Subcutaneous abdominal adipose tissue (tissue), 5 donors: ENCODE measurements at regions not wholly inside any gene's neighbourhood (a gene's known extent, or its start where the extent isn't known, plus 50 kb on each side); places are given as distances from the start of the nearest gene placed in this dataset.

Experiments
- H3K27ac ChIP-seq: one replicate; pipeline ENCODE4 v1.7.0; 2013; ENCODE audit warnings: low read depth, mild to moderate bottlenecking, inconsistent platforms, low read length, moderate library complexity
- H3K27me3 ChIP-seq, 5 donors: one replicate each; pipeline ENCODE4 v1.7.0; 2013; ENCODE audit warnings: low read length in 5 of 5, inconsistent platforms in 1 of 5; ENCODE audit not compliant: control insufficient read depth in 5 of 5, insufficient read depth in 4 of 5
- H3K36me3 ChIP-seq, 5 donors: one replicate each; pipeline ENCODE4 v1.7.0; 2013; ENCODE audit warnings: low read length in 5 of 5; ENCODE audit not compliant: control insufficient read depth in 5 of 5, insufficient read depth in 5 of 5
- H3K4me1 ChIP-seq, 5 donors: one replicate each; pipeline ENCODE4 v1.7.0; 2013; ENCODE audit warnings: low read length in 5 of 5, mild to moderate bottlenecking in 3 of 5, moderate library complexity in 1 of 5; ENCODE audit not compliant: control insufficient read depth in 5 of 5, insufficient read depth in 5 of 5
- H3K4me3 ChIP-seq, 5 donors: one replicate each; pipeline ENCODE4 v1.7.0; 2013; ENCODE audit warnings: low read length in 5 of 5, low read depth in 1 of 5
- H3K9ac ChIP-seq, 5 donors: one replicate each; pipeline ENCODE4 v1.7.0; 2013; ENCODE audit warnings: low read length in 5 of 5, mild to moderate bottlenecking in 4 of 5, moderate library complexity in 3 of 5
- H3K9me3 ChIP-seq, 5 donors: one replicate each; pipeline ENCODE4 v1.7.0; 2013; ENCODE audit warnings: low read length in 5 of 5; ENCODE audit not compliant: control insufficient read depth in 5 of 5
- donor health status: healthy.
- donor health status: healthy.
- donor health status: healthy.
- donor health status: healthy.
- donor health status: healthy.

DNA sequence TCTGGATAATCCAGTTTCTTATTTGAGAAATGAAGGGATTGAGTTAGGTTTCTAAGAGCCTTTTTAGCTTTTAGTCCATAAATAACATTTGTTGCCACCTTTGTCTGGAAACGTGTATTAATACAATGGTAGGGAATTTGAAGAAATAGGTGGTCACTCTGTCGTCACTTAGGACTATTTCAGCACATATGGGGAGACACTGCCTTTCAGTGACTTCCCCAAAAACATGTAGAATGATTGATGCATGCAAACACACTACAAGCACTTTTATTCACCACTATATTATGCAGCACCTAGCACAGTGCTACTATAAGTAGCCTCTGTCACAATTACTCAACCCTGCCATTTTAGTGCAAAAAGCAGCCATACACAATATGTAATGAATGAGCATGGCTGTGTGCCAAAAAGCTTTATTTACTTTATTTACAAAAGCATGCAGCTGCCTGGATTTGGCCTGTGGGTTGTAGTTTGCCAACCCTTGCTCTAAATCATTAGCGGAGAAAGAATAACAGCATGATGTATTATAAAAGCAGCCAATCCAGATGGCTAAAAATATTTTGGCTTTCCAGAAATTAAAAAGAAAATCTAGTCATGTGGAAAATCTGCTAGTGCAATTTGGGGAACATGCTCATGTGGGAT, 154.2 kb upstream of the HMHB1 start:
- Histone ChIP-seq H3K4me1 (no peaks in the 10 kb centered on the region), H3K27me3 (no peaks in the 10 kb centered on the region), H3K9ac (no peak overlapping the region), H3K36me3 (no peaks in the 10 kb centered on the region), H3K27ac (no peak overlapping the region), H3K9me3 (no peaks in the 10 kb centered on the region), H3K4me3 (no peak overlapping the region)

DNA sequence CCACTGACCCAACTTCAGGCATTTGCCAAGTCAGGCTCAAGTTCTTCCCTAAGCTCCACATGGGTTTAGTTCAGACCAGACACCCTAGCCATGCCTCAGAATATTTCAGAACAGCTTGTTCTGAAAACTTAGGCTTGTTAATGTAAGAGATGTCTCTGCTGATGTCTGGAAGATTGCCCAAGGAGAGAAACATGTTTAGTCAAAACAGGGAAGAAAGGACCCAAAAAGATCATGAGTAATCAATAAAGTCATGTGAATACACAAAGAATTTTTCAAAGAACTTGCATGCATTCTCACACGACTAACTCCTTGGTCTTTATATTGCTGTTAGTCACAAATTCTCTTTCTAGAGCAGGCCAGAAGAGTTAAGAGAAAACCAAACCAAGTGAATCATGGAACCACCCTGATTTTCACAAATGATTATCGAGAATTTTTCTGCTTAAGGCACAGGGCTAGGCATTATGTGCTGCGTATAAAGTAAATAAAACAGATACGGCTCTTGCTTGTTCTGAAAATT, 158.1 kb upstream of the HMHB1 start:
- Histone ChIP-seq H3K27ac (no peak overlapping the region), H3K4me3 (no peak overlapping the region), H3K36me3 (no peaks in the 10 kb centered on the region), H3K9me3 (no peaks in the 10 kb centered on the region), H3K4me1 (peaks cover 0 to 9% (median 4%) of the 10 kb centered on the region in 5 donors), H3K9ac (no peak overlapping the region), H3K27me3 (no peaks in the 10 kb centered on the region)

DNA sequence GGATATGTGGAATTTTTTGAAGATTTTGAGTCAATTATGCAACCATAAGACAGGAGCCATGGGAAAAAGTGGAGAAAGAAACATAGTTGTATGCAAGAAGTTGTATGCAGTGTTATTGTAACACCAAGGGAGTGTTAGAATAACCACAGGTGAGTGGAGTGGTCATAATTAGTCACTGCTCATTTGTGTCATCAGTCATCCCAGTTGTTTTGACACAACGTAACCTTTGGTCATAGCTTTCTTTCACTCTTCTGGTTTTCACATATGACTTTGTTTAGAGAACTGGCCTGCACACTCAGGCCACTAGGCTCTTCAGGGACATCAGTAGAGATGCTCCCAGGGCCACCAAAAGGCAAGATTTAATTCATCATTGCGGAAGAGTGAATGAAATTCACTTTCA, 158.7 kb upstream of the HMHB1 start:
- H3K9me3 ChIP-seq: no peaks in the 10 kb centered on the region

DNA sequence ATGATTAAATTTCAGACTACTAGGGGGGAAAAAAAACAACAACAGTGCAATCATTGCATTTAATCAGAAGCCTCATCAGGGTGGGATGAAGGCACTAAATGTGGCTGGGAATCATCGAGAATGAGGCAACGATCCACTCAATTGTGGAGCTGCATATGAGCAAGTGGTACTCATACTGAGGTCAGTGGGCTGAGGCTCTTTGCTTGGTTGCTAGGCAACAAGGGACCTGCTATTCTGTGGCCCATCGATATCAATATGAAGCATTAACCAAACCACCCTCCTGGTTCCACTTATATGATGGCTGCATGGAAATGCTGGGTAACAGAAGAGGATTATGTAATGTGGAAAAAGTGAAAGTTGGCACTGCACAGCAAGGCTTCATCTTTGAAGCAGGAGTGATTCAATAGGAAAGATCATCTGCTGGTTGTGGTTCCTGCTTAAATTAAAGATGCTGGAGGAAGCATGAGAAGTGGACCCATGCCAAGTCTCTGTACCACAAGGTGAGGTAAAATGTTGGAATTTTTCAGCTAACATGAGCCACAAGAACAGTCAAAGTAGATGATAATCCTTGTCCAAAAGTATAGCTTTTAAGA, 159.8 kb upstream of the HMHB1 start:
- Histone ChIP-seq H3K9ac (no peak overlapping the region), H3K4me1 (peaks cover 0 to 9% (median 4%) of the 10 kb centered on the region in 5 donors), H3K27me3 (no peaks in the 10 kb centered on the region), H3K36me3 (no peaks in the 10 kb centered on the region), H3K27ac (no peak overlapping the region), H3K4me3 (no peak overlapping the region), H3K9me3 (no peaks in the 10 kb centered on the region)

More for the DNA sequence above, 158.7 kb upstream of the HMHB1 start:
- H3K27ac ChIP-seq: no peak overlapping the region
- H3K36me3 ChIP-seq: no peaks in the 10 kb centered on the region
- no peaks in the 10 kb centered on the region for H3K27me3 ChIP-seq
- no peak overlapping the region for H3K4me3 ChIP-seq
- no peak overlapping the region for H3K9ac ChIP-seq
- peaks cover 0 to 9% (median 4%) of the 10 kb centered on the region in 5 donors for H3K4me1 ChIP-seq

DNA sequence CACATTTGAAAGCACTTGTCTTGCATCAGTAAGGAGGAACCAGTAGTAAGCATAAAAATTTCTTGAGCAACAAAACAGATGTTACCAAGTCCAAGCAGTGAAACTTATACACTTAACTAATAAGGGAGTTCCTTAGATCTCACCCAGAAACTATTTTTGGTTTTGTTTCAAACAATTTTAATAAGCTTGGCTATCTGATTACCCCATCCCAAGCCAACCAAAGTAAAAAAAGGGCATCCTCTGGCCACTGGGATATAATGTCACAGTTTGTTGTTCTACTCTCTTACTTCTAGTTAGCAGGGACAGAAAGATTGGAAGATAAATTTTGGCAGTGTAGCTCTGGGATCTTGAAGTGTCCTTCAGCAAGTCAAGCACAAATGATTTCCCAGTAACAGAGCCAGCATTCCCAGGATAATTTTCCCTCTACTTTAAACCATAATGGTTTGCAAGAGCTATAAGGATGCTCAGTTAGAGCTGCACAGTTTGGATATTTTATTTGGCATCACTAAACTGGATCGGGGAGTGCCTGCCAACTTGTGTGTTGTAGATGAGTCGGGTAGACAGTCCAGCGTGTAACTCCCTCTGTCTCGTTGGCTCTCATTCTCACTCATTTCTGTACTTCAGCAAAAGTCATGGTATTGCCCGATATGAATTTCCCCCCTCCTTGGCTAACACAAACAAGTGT, 161.9 kb upstream of the HMHB1 start:
- Histone ChIP-seq H3K27me3 (no peaks in the 10 kb centered on the region), H3K27ac (no peak overlapping the region), H3K36me3 (no peaks in the 10 kb centered on the region)

DNA sequence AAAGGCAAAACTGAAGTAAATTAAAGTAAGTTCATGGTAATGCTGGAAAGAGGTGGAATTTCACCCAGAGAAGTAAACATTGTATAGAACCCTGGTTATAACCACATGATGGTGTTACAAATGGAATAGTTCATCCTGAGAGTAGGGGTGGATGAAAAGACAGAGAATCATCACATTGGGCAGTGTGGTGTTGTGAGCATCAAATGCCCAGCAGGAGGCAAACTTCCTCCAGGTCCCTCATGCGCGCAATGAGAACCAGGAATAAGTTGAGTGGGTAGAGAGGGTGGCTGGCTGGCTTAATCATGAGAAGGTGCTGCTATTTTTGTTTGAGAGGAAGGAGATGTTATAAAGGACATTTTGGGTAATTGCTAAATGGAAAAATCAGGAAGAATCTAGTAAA, 163.3 kb upstream of the HMHB1 start:
- Histone ChIP-seq H3K27me3 (no peaks in the 10 kb centered on the region), H3K4me1 (peaks cover 0 to 9% (median 4%) of the 10 kb centered on the region in 5 donors), H3K4me3 (no peak overlapping the region), H3K27ac (no peak overlapping the region), H3K36me3 (no peaks in the 10 kb centered on the region), H3K9ac (no peak overlapping the region), H3K9me3 (no peaks in the 10 kb centered on the region)

More for the DNA sequence above, 161.9 kb upstream of the HMHB1 start:
- Histone ChIP-seq H3K9ac (no peak overlapping the region), H3K4me3 (no peak overlapping the region), H3K9me3 (no peaks in the 10 kb centered on the region), H3K4me1 (peaks cover 0 to 9% (median 4%) of the 10 kb centered on the region in 5 donors)

DNA sequence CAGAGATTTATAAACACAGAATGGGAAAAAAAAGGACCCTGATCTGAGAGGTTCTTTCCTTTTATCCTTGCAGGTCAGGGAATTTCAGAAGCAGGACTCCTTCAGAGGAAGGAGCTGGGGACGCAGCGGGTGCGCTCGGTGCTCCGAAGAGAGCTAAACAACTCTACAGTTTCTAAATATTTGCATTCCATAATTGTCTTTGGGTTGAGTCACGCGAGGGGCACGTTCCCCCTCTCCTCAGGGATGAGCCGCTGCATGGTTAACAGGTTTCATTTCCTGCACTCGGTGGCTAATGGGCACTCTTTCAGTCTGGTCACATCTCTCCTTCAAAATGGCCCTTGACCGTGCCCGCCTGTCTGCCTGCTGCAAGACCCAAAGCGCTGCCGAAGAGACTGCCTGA, 165.0 kb upstream of the HMHB1 start:
- Histone ChIP-seq H3K4me3 (no peak overlapping the region), H3K27me3 (no peaks in the 10 kb centered on the region), H3K27ac (no peak overlapping the region), H3K36me3 (no peaks in the 10 kb centered on the region), H3K9ac (no peak overlapping the region), H3K4me1 (peaks cover 0 to 14% (median 12%) of the 10 kb centered on the region in 5 donors), H3K9me3 (no peaks in the 10 kb centered on the region)

DNA sequence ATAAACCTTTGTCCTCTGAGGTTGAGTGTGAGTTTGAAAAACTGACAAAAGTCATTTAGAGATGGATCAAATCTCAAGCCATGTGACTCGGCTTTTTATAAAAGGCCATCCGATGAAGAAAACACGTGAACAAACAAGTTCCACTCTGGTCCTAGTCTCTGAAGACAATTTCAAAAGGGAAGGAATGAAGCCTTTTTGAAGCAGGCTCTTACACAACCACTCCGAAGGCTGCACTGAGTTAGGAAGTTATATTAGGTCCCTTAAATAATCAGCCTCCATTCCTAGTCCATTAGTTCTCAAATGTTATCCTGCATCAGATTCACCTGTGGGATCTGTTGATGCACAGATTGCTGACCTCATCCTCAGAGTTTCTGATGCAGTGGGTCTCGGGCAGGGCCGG, 166.6 kb upstream of the HMHB1 start:
- no peak overlapping the region for H3K9ac ChIP-seq
- no peak overlapping the region for H3K27ac ChIP-seq
- H3K36me3 ChIP-seq: no peaks in the 10 kb centered on the region
- H3K4me1 ChIP-seq: peaks cover 0 to 11% (median 9%) of the 10 kb centered on the region in 5 donors
- H3K9me3 ChIP-seq: no peaks in the 10 kb centered on the region
- no peaks in the 10 kb centered on the region for H3K27me3 ChIP-seq
- no peak overlapping the region for H3K4me3 ChIP-seq

DNA sequence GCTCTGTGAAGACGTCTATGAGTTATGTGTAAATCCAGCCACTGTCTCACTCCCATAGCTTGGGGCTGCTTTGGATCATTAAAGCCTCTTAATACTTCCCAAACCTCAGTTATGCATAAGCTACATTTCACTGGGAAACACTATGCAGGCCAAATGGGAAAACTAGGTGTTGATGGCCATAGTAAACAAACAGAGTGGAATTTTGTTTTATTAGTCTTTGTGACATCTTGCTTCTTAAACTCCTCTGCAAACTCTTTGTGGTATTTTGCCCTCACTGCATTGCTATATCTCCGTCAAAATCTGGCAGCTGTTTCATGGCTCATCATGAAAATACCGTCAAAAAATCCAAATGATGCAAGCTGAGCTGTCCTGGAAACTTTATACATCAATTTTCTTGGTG, 167.2 kb upstream of the HMHB1 start:
- peaks cover 0 to 8% (median 6%) of the 10 kb centered on the region in 5 donors for H3K4me1 ChIP-seq
- no peaks in the 10 kb centered on the region for H3K36me3 ChIP-seq
- no peak overlapping the region for H3K27ac ChIP-seq
- H3K9me3 ChIP-seq: no peaks in the 10 kb centered on the region
- H3K27me3 ChIP-seq: no peaks in the 10 kb centered on the region
- no peak overlapping the region for H3K9ac ChIP-seq
- no peak overlapping the region for H3K4me3 ChIP-seq

DNA sequence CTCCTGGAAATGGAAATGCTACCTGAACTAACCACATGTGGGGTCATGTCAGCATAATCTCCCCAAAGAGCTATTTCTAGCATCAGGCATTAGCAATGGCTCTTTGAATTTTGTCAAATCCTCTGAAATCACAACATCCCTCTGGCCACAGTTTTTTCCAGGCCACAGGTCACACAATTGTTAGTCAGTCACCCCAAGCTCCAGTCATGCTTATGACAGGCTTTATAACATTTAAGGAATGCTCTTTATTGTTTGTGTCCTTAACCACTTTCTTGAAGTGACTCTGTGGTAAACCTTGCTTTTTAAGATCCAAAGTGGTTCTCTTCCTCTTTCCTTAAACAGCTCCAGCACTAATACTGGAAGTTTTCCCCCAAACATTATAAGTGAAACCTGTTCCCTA, 169.2 kb upstream of the HMHB1 start:
- H3K9ac ChIP-seq: no peak overlapping the region
- H3K27me3 ChIP-seq: no peaks in the 10 kb centered on the region
- H3K9me3 ChIP-seq: no peaks in the 10 kb centered on the region
- H3K4me3 ChIP-seq: no peak overlapping the region
- H3K27ac ChIP-seq: no peak overlapping the region
- H3K36me3 ChIP-seq: no peaks in the 10 kb centered on the region
- peaks cover 0 to 8% (median 6%) of the 10 kb centered on the region in 5 donors for H3K4me1 ChIP-seq
